Vagina (tissue), 2 donors: ENCODE measurements at regions not wholly inside any gene's neighbourhood (a gene's known extent, or its start where the extent isn't known, plus 50 kb on each side); places are given as distances from the start of the nearest gene placed in this dataset.

ENCODE experiments used
- CTCF ChIP-seq, 3 experiments: fragments of 450-650 bp in 2 of 3; fragments of 200-600 bp in 1 of 3; sonication (generic) in 1 of 3; IDR thresholded peaks; one replicate each; pipeline ENCODE4 v1.5.1; 2017 to 2019; ENCODE audit warnings: antibody characterized with exemption in 3 of 3, mild to moderate bottlenecking in 2 of 3, moderate library complexity in 2 of 3
- POLR2A ChIP-seq, 2 donors: fragments of 450-650 bp; IDR thresholded peaks; one replicate each; pipeline ENCODE4 v1.6.1; 2017; ENCODE audit warnings: antibody characterized with exemption in 2 of 2, mild to moderate bottlenecking in 2 of 2, moderate library complexity in 2 of 2
- POLR2AphosphoS5 ChIP-seq, 2 donors: sonication (generic); formaldehyde crosslinking; IDR thresholded peaks; one replicate each; pipeline ENCODE4 v1.9.0; 2017; ENCODE audit warnings: antibody characterized with exemption in 2 of 2, mild to moderate bottlenecking in 2 of 2, low read depth in 1 of 2; ENCODE audit not compliant: insufficient read depth in 1 of 2

- TF ChIP-seq POLR2A (IDR thresholded peaks at IDR 0.05) (no peak), CTCF (IDR thresholded peaks at IDR 0.05) (no peak), POLR2AphosphoS5 (IDR thresholded peaks at IDR 0.05; ENCODE audit: insufficient read depth in 1 of 2, low read depth in 1 of 2) (no peak)
Observed at GRCh38 chr5:104247260-104247659, 684.7 kb upstream of the NUDT12 start.
